Heart left ventricle (tissue), 13 donors: ENCODE measurements at regions not wholly inside any gene's neighbourhood (a gene's known extent, or its start where the extent isn't known, plus 50 kb on each side); places are given as distances from the start of the nearest gene placed in this dataset.

Source experiments
- POLR2A ChIP-seq, 2 donors: fragments of 450-650 bp; IDR thresholded peaks; one replicate each; pipeline ENCODE4 v1.6.1; 2017; ENCODE audit warnings: antibody characterized with exemption in 2 of 2, mild to moderate bottlenecking in 2 of 2, moderate library complexity in 2 of 2
- TF ChIP-seq, protein P1 (sequence below), 12 donors: fragments of 200-600 bp; sonication (generic) in 4 of 12; IDR thresholded peaks; one replicate each; pipeline versions ENCODE4 v1.5.0 to v1.8.0; 2018 to 2022; ENCODE audit warnings: antibody characterized with exemption in 12 of 12, mild to moderate bottlenecking in 5 of 12
- donor health status: ischemic (EF 13 %, LVEDD 7.1; RV severe dilation, severe dysfunction).
- donor health status: DM: no; HTN: yes; CAD: no.
- donor health status: DM: no; HTN: no; CAD: no.
- donor health status: ischemic (EF 25% LVEDD 6.9; RV normal size, moderate dysfunction).
- donor health status: ischemic (EF 25% LVEDD 5.7; RV mildly dilated, moderate dysfunction).
- donor health status: ischemic (EF 35%, LVEDD 5.7; RV mildly dilated, moderate dysfunction).
- donor health status: nonischemic (EF 11% LVEDD 7.7; RV severe dilation, severe dysfunction).
- donor health status: DM: yes; HTN: yes; CAD: no.
- donor health status: PGD.
- donor health status: ischemic (EF 29% LVEDD 5.4; RV normal size, mild dysfunction).
- donor health status: nonischemic (EF 23%, LVEDD 6.1; RV moderate dilation, normal function).

DNA sequence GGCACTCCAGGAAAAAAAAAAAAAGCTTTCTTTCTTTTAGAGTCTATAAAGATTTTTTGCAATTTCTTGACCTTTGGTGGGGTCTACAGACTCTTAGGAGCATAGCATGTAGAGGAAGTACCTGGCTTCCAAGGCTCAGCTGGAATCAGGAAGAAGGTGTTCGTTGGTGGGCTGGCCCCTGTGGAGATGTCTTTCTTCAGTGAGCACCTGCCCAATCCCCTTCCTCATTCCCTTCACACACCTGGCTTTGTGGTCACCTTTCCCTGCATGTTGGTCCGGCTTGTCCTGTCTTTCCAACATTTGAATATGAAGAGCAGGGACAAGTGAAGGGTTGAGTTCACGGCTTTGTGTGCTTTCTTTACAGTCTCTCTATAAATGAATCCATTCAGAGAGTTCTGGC is 352.4 kb downstream of the HAPSTR1 start:
- TF ChIP-seq, protein P1, sequence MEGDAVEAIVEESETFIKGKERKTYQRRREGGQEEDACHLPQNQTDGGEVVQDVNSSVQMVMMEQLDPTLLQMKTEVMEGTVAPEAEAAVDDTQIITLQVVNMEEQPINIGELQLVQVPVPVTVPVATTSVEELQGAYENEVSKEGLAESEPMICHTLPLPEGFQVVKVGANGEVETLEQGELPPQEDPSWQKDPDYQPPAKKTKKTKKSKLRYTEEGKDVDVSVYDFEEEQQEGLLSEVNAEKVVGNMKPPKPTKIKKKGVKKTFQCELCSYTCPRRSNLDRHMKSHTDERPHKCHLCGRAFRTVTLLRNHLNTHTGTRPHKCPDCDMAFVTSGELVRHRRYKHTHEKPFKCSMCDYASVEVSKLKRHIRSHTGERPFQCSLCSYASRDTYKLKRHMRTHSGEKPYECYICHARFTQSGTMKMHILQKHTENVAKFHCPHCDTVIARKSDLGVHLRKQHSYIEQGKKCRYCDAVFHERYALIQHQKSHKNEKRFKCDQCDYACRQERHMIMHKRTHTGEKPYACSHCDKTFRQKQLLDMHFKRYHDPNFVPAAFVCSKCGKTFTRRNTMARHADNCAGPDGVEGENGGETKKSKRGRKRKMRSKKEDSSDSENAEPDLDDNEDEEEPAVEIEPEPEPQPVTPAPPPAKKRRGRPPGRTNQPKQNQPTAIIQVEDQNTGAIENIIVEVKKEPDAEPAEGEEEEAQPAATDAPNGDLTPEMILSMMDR (IDR thresholded peaks at IDR 0.05): no peak
- TF ChIP-seq POLR2A (IDR thresholded peaks at IDR 0.05): no peak
